ENCODE measurements at regions not wholly inside any gene's neighbourhood (a gene's known extent, or its start where the extent isn't known, plus 50 kb on each side); places are given as distances from the start of the nearest gene placed in this dataset.
A peak's percentile ranks its signal among the peaks of the same experiment; 100 is the strongest.
"Not testable (repeated sequence)": the region's sequence is repeated elsewhere in the genome, so short reads cannot be mapped to it uniquely, and the experiment has no call there.

DNA sequence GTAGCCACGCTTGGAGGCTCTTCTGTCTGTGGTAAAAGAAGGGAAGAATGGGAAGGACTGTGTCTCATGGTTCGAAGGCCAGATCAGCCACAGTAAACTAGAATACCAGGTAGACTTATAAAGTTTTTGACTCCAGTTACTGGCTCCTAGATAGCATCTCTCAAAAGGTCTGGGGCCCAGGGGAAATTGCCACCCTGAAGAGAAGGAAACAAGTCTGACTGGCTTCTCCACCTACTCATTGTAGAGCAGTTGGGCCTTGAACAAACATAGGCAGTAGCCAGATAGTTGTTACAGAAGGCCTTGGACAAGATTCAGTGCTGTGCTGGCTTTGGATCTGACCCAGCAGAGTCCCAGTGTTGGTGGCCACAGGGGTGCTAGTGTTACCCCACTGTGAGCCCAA, 890.4 kb downstream of the EFNA5 start:
- FAIRE-seq = no peak

DNA sequence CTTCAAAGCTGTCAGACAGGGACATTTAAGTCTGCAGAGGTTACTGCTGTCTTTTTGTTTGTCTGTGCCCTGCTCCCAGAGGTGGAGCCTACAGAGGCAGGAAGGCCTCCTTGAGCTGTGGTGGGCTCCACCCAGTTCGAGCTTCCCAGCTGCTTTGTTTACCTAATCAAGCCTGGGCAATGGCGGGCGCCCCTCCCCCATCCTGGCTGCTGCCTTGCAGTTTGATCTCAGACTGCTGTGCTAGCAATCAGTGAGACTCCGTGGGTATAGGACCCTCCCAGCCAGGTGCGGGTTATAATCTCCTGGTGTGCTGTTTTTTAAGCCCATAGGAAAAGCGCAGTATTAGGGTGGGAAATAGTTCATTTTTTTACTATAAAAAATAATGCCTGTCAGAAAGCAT, 894.2 kb downstream of the EFNA5 start:
- FAIRE-seq = not testable (repeated sequence)

DNA sequence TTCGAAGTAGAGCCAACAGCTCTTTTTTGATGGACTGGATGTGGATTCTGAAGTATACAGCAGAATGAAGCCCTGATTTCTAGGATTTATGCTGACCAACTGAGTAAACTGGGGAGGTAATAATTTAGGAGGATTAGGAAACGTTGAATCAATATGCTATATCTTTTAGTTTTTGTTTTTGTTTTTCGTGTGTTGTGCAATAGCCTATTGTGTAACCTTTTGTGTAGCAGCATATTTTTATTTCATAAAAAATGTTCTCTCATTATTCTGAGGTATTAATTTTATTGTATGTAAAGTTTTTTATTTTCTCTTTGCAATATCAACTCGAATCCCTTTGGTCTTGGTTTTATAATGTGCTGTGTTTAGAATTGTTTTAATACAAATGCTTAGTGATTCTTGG, 902.3 kb downstream of the EFNA5 start:
- no peak for FAIRE-seq

DNA sequence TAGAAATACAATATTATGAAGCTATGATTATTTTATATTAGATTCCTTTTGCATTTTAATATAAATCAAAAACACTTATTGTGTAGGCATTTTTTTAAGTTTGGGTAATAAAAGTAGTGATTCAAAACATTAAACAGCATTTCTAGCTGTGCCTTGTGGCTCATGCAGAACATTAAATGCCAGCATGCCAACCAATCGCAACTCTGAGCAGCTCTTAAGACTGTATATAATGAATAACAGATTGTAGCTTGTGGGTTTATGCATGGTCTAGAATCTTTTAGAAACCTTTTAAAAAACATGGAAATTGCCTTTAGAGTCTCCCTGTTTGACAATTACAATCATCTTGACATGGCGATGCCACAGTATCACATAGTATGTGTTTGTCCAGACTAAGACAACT, 903.8 kb downstream of the EFNA5 start:
- FAIRE-seq = no peak

DNA sequence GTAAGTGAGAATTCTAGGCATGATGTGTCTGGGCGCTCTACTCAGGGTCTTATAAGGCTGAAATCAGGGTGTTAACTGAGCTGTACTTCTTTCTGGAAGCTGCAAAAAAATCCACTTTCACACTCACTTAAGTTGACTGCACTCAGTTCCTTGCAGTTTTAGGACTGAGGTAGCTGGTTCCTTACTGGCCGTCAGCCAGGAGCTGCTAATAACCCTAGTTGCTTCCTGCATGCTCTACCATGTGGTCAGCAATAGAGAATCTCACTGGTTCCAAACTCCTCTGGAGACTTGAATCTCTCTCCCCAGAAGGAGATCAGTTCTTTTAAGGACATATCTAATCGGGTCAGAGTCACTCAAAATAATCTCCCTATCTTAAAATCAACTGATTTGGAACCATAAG, 911.2 kb downstream of the EFNA5 start:
- FAIRE-seq = no peak

DNA sequence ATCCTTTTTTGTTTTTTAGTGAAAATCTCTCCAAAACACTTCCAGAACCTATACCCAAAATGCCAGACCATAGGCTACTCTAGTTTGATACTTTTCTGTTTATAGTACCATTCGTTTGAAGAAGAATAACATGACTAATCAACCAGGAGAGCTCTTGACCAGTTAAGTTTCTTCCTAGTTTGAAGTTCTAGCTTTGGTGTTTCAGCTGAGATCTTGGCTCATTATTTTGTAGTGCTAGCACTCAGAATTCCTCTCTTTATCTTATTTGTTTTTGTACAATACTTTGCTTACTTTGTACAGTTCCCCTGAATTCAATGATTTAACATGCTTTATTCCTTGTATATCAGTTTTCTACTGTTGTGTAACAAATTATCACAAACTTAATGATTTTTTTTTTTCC, 911.6 kb downstream of the EFNA5 start:
- FAIRE-seq = no peak

DNA sequence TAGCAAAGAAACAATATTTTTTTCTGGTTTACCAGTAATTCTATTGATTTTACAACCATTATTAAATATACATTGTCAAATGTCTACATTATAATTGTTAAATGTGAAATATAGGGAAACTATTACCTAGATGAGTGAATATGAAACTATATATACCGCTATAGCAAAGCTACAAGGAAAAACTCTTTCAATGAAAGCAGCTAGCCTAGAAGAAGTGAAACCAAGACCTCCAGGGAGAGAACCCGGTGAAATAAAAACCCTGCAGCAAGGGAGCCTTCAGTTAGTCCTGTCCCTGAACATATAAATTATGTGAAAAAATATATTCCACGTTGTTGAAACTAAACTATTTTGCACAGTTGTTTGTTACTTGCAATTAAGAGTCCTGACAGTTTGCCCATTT, 913.1 kb downstream of the EFNA5 start:
- FAIRE-seq = no peak

DNA sequence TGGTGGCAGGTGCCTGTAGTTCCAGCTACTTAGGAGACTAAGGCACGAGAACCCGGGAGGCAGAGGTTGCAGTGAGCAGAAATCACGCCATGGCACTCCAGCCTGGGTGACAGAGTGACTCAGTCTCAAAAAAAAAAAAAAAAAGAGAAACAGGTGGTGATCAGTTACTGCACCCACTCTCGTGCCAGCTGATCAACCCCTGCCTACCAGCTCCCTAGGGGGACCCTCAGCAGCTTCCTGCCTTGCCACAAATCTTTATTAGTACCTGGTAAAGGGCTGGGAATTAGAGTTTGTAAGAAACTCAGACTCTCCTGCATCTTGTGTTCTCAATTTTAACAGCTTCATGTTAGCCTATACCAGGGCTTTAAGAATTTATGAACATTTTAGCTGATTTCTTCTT, 914.9 kb downstream of the EFNA5 start:
- FAIRE-seq = no peak

DNA sequence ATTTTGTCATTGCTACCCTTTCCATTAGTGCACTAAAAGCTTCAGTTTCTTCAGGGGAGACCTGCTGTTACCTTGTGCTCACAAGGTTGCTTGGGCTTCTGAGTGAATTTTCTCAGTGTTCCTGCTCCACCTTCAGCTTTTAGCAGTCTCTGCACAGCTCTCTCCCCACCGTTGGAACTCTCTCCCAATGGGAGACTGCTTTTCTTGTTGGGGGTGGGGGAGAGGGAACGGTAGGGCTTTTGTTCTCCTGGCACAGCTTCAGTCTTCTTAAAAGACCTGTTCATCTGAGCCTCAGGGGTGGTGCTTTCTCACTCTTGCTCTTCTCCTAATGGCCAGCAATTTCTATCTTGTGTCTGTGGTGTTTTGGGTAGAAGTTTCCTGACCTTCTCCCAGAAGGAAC, 915.7 kb downstream of the EFNA5 start:
- no peak for FAIRE-seq

DNA sequence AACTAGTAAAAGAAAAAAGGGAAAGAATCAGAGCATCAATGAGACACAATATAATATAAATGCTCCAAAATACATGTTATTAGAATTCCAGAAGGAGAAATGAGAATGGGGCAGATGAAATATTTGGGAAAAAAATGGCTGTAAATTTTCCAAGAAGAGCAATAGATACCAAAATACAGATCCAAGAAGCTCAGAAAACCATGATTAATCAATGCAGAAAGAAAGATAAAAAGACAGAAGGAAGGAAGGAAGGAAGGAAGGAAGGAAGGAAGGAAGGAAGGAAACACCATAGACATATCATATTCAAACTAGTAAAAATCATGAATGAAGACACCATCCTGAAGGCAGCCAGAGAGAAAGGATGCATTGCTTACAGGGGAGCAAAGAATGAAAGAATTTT, 920.9 kb downstream of the EFNA5 start:
- FAIRE-seq = no peak

DNA sequence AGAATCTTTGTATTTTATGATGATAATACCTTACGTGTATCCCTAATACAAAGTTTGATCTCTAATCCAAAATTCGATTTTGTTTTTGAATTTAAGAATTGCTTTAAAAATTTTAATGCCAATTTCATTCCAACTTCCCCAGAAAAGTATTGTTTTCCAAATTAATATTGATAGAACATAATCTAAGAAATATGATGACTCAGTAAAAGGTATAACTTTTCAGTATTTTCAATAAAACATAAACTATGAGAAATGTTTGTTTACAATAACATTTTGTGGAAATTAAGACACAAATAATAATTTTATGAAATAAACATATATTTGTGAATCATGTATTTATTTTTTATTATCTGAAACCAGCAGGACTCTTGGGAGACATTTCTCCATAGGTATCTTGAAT, 931.6 kb downstream of the EFNA5 start:
- FAIRE-seq = peak; percentile 60

DNA sequence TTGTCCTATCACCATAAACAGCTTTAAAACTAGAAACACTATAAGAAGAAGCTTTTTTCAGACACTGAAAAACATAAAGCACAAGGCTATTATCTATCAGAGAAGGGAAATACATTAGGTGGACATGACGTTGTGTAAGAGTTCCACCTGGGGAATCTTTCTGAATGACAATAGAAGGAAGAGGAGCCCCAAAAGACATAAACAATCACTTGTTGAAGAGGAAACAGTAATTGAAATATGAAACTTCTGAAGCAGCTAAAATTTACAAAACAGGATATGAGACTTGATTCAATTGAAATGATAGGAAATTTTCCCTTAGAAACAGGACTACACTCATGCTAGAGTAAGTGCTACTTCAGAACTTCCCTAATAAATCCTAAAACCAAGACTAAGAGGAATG, 933.6 kb downstream of the EFNA5 start:
- FAIRE-seq = no peak

DNA sequence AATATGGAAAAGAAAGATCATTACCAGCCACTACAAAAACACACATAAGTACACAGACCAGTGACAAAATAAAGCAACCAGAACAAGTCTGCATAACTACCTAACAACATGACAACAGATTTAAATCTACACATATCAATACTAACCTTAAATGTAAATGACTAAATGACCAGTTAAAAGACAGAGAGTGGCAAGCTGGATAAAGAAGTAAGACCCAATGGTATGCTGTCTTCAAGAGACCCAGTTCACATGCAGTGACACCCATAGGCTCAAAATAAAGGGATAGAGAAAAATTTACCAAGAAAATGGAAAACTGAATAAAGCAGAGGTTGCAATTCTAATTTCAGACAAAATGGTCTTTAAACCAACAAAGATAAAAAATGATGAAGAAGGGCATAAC, 938.1 kb downstream of the EFNA5 start:
- FAIRE-seq = no peak

DNA sequence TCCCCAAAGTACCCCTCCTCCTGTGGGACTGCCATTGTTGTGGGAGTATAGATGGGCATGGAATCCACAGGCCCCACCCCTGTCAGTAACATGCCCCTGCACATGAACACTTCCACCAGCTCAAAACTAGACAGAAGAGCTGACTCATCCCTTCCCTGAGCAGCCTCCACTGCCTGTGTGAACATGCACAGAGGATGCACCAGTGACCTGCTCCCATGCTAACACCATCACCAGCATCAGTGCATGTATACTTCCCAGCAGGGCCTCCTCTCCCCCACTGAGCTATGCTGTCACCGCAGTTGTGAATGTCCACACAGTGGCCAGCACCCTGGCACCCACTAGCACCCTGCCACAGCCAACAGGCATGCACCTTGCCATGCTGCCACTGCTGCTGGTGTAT, 939.8 kb downstream of the EFNA5 start:
- no peak for FAIRE-seq

DNA sequence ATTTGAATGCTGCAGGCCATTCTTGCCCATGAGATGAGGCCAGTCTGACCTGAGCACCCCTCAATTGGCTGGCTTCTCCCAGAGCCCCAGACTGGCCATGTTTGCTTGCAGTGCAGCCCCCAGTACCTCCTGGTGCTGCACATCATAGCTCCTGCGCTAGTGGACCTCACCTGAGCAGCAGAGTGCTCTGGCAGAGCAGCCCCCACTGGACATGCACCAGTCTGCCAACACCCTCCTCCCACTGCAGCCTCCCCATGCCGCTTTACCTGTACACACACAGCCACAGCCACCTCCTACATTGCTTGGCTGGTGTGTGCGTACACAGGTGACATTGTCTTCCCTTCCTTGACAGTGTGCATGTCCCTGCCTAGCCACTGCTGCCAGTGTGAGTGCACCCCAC, 940.2 kb downstream of the EFNA5 start:
- no peak for FAIRE-seq

DNA sequence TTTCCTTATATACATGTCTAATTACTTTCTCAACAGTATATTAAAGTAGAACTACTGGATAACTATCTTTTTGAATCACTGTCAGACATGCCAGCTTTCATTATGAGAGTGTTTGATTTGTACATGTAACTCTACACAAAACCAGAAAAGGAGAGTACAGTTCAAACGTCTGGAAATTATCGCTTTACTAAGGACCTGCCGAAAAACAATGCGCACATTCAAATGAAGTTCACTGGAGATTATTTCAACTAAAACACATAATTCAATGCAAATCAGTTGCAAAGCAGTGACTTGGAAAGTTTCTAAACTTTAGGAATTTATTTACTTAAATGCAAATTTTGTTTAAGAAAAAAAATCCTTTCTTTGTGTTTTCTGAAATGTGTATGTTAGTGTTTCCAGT, 942.5 kb downstream of the EFNA5 start:
- no peak for FAIRE-seq

DNA sequence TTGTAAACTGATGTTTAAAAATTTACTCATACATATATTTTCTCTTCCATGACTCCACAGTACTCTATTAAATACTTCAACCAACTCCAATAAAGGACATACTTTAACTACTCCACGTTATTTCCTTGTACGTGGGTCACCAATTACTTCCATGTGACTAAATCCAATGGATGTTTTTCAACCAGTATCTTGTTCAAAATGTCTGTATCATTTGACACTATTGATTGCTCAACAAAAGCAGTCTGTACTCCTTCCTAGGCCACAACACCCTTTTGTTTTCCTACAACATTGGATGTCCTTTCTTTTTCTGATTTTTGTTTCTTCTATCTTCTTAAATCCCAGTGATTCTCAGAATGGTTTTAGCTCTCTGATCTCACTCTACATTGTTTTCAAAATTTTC, 943.7 kb downstream of the EFNA5 start:
- no peak for FAIRE-seq

DNA sequence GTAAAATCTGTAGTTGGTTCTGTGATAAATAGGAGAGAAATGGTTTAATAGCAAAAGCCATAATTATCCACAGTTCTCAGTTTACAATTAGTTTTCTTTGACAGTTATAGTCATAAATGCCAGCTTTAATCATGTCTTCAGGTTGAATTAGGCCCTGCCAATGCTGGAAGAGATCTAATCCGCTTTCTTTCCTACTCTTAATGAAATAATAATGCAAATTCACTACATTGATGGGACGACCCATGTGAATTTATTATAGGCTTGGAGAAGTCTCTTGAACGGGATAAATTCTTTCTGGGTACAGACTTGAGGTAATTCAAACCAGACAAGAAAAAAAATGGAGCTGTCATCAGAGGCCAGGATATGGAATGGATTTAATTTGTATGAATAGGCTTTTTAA, 950.4 kb downstream of the EFNA5 start:
- FAIRE-seq = no peak

DNA sequence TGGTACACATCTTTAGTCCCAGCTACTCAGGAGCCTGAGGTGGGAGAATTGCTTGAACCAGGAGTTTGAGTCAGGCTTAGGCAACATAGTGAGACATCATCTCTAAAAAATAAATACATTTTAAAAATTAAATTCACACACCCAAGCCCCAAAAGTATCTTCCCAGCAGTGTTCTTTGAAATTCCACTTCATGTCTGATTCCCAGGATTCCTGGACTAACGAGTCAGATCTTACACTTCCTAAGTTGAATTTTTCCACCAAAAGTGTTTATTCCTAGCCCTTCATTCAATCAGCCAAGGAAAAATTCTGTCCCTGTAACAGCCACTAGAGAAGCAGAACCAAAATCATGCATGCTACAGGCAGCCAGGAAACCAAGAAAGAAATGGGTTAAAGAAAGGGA, 970.9 kb downstream of the EFNA5 start:
- FAIRE-seq = no peak

DNA sequence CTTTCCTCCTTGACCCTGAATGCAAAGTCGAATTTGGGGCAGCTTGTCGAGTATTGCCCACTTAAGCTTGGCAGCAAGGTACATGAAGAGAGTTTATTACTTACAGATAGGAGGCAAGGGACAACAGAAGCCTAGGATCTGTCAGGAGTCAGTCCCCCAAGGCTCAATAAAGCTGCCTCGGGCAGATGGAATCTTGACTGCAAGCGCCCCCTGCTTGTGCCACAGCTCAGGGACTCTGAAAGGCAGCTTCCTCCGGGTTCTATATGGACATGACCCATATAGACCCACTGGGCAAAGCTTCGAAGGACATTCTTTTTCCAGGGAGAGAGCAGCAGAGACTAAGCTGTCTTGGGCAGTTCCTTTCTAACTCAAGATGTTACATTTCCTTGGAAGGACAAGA, 971.5 kb downstream of the EFNA5 start:
- FAIRE-seq = no peak

DNA sequence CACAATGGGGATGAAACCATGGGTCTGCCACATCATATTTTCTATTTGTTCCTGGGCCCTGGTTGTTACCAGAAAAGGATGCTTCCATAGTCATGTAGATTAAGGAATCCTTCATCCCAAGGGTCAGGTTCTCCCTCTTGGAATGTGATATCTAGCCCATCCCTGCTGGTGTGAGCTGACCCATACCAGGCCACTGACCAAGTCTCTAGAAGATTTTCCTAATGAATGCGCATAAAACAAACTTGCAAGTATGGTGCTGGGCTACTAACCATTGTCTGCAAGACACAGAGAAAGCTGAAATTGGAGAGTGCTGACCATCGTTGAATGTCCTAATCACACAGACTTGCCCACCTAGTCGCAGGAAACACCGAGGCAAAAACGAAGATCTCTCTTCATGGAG, 972.6 kb downstream of the EFNA5 start:
- FAIRE-seq = no peak

DNA sequence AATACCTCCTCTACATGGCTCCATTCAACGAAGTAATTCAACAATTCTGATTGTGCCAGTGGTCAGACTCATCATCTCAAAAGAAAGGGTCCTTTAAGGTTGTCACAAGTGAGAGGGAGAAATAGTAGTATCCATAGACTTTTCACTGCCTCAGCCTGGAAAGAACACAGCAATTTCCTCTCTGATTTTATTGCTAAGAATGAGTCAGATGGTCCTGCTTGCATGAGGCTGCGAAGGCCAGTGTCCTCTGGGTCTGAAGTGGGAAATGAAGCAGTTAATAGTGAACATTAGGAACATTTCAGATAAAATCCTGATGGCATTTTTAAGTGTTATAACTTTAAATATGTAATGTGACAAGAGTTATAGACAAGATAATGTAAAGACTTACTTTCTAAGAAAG, 979.0 kb downstream of the EFNA5 start:
- FAIRE-seq = no peak

DNA sequence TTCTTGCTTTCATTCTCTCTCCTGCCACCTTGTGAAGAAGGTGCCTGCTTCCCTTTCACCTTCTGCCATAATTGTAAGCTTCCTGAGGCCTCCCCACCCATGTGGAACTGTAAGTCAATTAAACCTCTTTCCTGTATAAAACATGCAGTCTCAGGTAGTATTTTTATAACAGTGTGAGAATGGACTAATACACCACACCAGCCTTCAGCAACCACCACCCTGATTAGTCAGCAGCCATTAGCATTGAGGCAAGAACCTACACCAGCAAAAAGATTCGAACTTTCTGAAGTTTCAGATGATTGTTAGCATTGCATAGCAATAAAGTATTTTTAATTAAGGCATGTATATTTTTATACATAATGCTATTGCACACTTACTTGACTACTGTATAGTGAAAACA, 980.2 kb downstream of the EFNA5 start:
- FAIRE-seq = no peak

DNA sequence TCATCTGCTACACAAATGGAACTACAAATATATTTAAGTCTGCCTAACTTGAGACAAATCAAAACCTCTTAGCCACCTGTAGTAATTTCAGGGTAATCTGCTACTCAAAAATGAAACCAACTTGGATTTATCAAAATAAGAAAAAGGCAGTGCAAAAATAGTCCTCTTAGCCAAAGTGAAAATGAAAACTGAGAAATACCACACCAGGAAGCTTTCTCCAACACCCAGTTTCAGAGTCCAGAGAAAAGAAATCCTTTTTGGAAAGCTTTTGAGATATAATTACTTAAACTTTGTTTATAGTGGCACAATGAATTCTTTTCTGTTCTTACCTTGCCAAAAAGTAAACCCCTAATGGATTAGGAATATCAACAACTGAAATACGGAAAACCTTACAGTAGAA, 990.4 kb downstream of the EFNA5 start:
- no peak for FAIRE-seq

DNA sequence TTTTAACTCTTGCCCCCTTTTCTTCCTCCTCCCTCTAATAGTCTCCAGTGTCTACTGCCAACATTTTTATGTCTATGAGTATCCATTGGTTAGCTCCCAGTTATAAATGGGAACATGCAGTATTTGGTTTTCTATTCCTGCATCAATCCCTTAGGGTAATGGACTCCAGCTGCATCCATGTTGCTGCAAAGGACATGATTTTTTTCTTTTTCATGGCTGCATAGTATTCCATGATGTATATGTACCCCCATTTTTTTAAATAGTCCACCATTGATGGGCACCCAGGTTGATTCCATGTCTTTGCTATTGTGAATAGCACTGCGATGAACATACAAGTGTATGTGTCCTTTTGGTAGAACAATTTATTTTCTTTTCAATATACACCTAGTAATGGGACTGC, 993.7 kb downstream of the EFNA5 start:
- no peak for FAIRE-seq

DNA sequence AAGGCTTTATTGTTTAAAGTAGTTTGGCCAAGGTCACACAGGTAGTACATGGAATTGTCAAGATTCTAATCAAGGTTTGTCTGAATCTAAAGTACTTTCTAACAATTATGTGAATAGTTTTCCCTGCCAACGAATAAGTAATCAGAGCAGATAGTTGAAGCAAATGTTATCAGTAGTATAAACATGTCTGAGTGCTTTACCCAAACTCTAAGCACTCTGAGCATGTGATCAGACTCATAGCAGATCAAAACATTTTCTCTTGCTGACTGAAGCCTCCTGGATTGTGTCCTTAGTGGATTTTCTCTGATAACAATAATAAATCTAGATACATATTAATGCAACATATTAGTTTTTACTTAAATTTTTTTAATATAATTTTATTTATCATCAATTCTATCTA, 995.0 kb downstream of the EFNA5 start:
- no peak for FAIRE-seq

All from colon (tissue), 2 donors.